ENCODE measurements at regions not wholly inside any gene's neighbourhood (a gene's known extent, or its start where the extent isn't known, plus 50 kb on each side); places are given as distances from the start of the nearest gene placed in this dataset.
"Not testable (repeated sequence)": the region's sequence is repeated elsewhere in the genome, so short reads cannot be mapped to it uniquely, and the experiment has no call there.

- H3K9me3 Mint-ChIP-seq; POLR2A ChIA-PET; H3K27ac Mint-ChIP-seq; H3K36me3 Mint-ChIP-seq; H3K27me3 Mint-ChIP-seq; ATAC-seq (ENCODE audit: low read depth); H3K4me1 Mint-ChIP-seq; DNase-seq; H3K4me3 Mint-ChIP-seq: not testable (repeated sequence)
These were observed 670.0 kb downstream of the SUCLG1 start for GRCh38 chr2:83788938-83789566.

- Mint-ChIP-seq H3K4me3 (no peak overlapping the region), H3K27me3 (no peaks in the 10 kb centered on the region), H3K9me3 (no peaks in the 10 kb centered on the region), H3K4me1 (no peaks in the 10 kb centered on the region), H3K27ac (no peak overlapping the region), H3K36me3 (no peaks in the 10 kb centered on the region)
- POLR2A ChIA-PET: no interaction called here
- ATAC-seq (ENCODE audit: low read depth): no peak
- no peak for DNase-seq
These were observed 671.9 kb downstream of the SUCLG1 start for GRCh38 chr2:83787189-83787588.

GRCh38 chr2:83786140-83786539 is 672.9 kb downstream of the SUCLG1 start:
- Mint-ChIP-seq H3K9me3 (no peaks in the 10 kb centered on the region), H3K36me3 (no peaks in the 10 kb centered on the region), H3K27ac (no peak overlapping the region), H3K27me3 (no peaks in the 10 kb centered on the region), H3K4me1 (no peaks in the 10 kb centered on the region), H3K4me3 (no peak overlapping the region)
- ATAC-seq (ENCODE audit: low read depth): no peak
- DNase-seq: no peak
- POLR2A ChIA-PET: no interaction called here

GRCh38 chr2:83784947-83785346 is 674.1 kb downstream of the SUCLG1 start:
- no peaks in the 10 kb centered on the region for H3K27me3 Mint-ChIP-seq
- no peak overlapping the region for H3K27ac Mint-ChIP-seq
- no peaks in the 10 kb centered on the region for H3K36me3 Mint-ChIP-seq
- ATAC-seq (ENCODE audit: low read depth): no peak
- DNase-seq: no peak
- H3K4me1 Mint-ChIP-seq: no peaks in the 10 kb centered on the region
- H3K4me3 Mint-ChIP-seq: no peak overlapping the region
- no peaks in the 10 kb centered on the region for H3K9me3 Mint-ChIP-seq
- POLR2A ChIA-PET: no interaction called here

GRCh38 chr2:83784315-83784714 is 674.8 kb downstream of the SUCLG1 start:
- H3K9me3 Mint-ChIP-seq: no peaks in the 10 kb centered on the region
- no peak for ATAC-seq (ENCODE audit: low read depth)
- no peak for DNase-seq
- no peaks in the 10 kb centered on the region for H3K36me3 Mint-ChIP-seq
- POLR2A ChIA-PET: no interaction called here
- no peak overlapping the region for H3K4me3 Mint-ChIP-seq
- H3K27me3 Mint-ChIP-seq: no peaks in the 10 kb centered on the region
- no peak overlapping the region for H3K27ac Mint-ChIP-seq
- no peaks in the 10 kb centered on the region for H3K4me1 Mint-ChIP-seq

GRCh38 chr2:83782122-83782521 is 677.0 kb downstream of the SUCLG1 start:
- Mint-ChIP-seq H3K27ac (no peak overlapping the region), H3K9me3 (no peaks in the 10 kb centered on the region), H3K4me3 (no peak overlapping the region), H3K36me3 (no peaks in the 10 kb centered on the region), H3K27me3 (no peaks in the 10 kb centered on the region), H3K4me1 (no peaks in the 10 kb centered on the region)
- POLR2A ChIA-PET: no interaction called here
- no peak for DNase-seq
- ATAC-seq (ENCODE audit: low read depth): no peak

GRCh38 chr2:83764447-83765005 is 694.6 kb downstream of the SUCLG1 start:
- no peaks in the 10 kb centered on the region for H3K4me1 Mint-ChIP-seq
- no peaks in the 10 kb centered on the region for H3K36me3 Mint-ChIP-seq
- POLR2A ChIA-PET: no interaction called here
- no peak overlapping the region for H3K27ac Mint-ChIP-seq
- H3K27me3 Mint-ChIP-seq: no peaks in the 10 kb centered on the region
- ATAC-seq (ENCODE audit: low read depth) (no peak), DNase-seq (no peak)
- no peak overlapping the region for H3K4me3 Mint-ChIP-seq
- peaks cover 4% of the 10 kb centered on the region for H3K9me3 Mint-ChIP-seq

- Mint-ChIP-seq H3K27ac (no peak overlapping the region), H3K9me3 (no peaks in the 10 kb centered on the region), H3K4me1 (no peaks in the 10 kb centered on the region), H3K27me3 (no peaks in the 10 kb centered on the region), H3K4me3 (no peak overlapping the region), H3K36me3 (no peaks in the 10 kb centered on the region)
- POLR2A ChIA-PET: no interaction called here
- no peak for DNase-seq
- ATAC-seq (ENCODE audit: low read depth): no peak
These were observed 701.8 kb downstream of the SUCLG1 start for GRCh38 chr2:83757329-83757728.

- ATAC-seq (ENCODE audit: low read depth): no peak
- H3K4me1 Mint-ChIP-seq: no peaks in the 10 kb centered on the region
- H3K27ac Mint-ChIP-seq: no peak overlapping the region
- no peak for DNase-seq
- POLR2A ChIA-PET: no interaction called here
- H3K27me3 Mint-ChIP-seq: no peaks in the 10 kb centered on the region
- H3K36me3 Mint-ChIP-seq: no peaks in the 10 kb centered on the region
- H3K9me3 Mint-ChIP-seq: no peaks in the 10 kb centered on the region
- H3K4me3 Mint-ChIP-seq: no peak overlapping the region
These were observed 702.9 kb downstream of the SUCLG1 start for GRCh38 chr2:83756219-83756618.

- no peak overlapping the region for H3K27ac Mint-ChIP-seq
- no peaks in the 10 kb centered on the region for H3K4me1 Mint-ChIP-seq
- H3K9me3 Mint-ChIP-seq: peaks cover 4% of the 10 kb centered on the region
- no peaks in the 10 kb centered on the region for H3K27me3 Mint-ChIP-seq
- ATAC-seq (ENCODE audit: low read depth) (no peak), DNase-seq (no peak)
- H3K36me3 Mint-ChIP-seq: no peaks in the 10 kb centered on the region
- no peak overlapping the region for H3K4me3 Mint-ChIP-seq
- POLR2A ChIA-PET: no interaction called here
These were observed 711.9 kb downstream of the SUCLG1 start for GRCh38 chr2:83747141-83747540.

GRCh38 chr2:83744855-83745254 is 714.2 kb downstream of the SUCLG1 start:
- ATAC-seq (ENCODE audit: low read depth): no peak
- H3K9me3 Mint-ChIP-seq: peaks cover 11% of the 10 kb centered on the region

GRCh38 chr2:83742117-83742782 is 716.8 kb downstream of the SUCLG1 start:
- no peaks in the 10 kb centered on the region for H3K27me3 Mint-ChIP-seq
- no peak overlapping the region for H3K4me3 Mint-ChIP-seq
- H3K36me3 Mint-ChIP-seq: no peaks in the 10 kb centered on the region
- DNase-seq (no peak), ATAC-seq (ENCODE audit: low read depth) (no peak)
- peaks cover 11% of the 10 kb centered on the region for H3K9me3 Mint-ChIP-seq
- POLR2A ChIA-PET: no interaction called here
- no peaks in the 10 kb centered on the region for H3K4me1 Mint-ChIP-seq
- no peak overlapping the region for H3K27ac Mint-ChIP-seq

More at GRCh38 chr2:83744855-83745254, 714.2 kb downstream of the SUCLG1 start:
- no peaks in the 10 kb centered on the region for H3K27me3 Mint-ChIP-seq
- no peaks in the 10 kb centered on the region for H3K36me3 Mint-ChIP-seq
- no peak overlapping the region for H3K4me3 Mint-ChIP-seq
- H3K4me1 Mint-ChIP-seq: no peaks in the 10 kb centered on the region
- DNase-seq: no peak
- POLR2A ChIA-PET: no interaction called here
- H3K27ac Mint-ChIP-seq: no peak overlapping the region

- H3K9me3 Mint-ChIP-seq: no peaks in the 10 kb centered on the region
- H3K27me3 Mint-ChIP-seq: no peaks in the 10 kb centered on the region
- no peak for ATAC-seq (ENCODE audit: low read depth)
- no peak overlapping the region for H3K4me3 Mint-ChIP-seq
- H3K27ac Mint-ChIP-seq: no peak overlapping the region
- POLR2A ChIA-PET: no interaction called here
- H3K4me1 Mint-ChIP-seq: no peaks in the 10 kb centered on the region
- DNase-seq: no peak
- H3K36me3 Mint-ChIP-seq: no peaks in the 10 kb centered on the region
These were observed 728.9 kb downstream of the SUCLG1 start for GRCh38 chr2:83730223-83730622.

- Mint-ChIP-seq H3K27me3 (no peaks in the 10 kb centered on the region), H3K4me1 (no peaks in the 10 kb centered on the region), H3K27ac (no peak overlapping the region), H3K36me3 (no peaks in the 10 kb centered on the region), H3K9me3 (no peaks in the 10 kb centered on the region), H3K4me3 (no peak overlapping the region)
- DNase-seq (no peak), ATAC-seq (ENCODE audit: low read depth) (no peak)
- POLR2A ChIA-PET: no interaction called here
These were observed 733.3 kb downstream of the SUCLG1 start for GRCh38 chr2:83725735-83726134.

Measured in activated naive CD8-positive, alpha-beta T cell treated with anti-CD3 and anti-CD28 coated beads, Interleukin-2, amount 10 ng/mL, durations not matched to agents 7 days and 5 days (primary cell).